ENCODE measurements at regions not wholly inside any gene's neighbourhood (a gene's known extent, or its start where the extent isn't known, plus 50 kb on each side); places are given as distances from the start of the nearest gene placed in this dataset.

DNA sequence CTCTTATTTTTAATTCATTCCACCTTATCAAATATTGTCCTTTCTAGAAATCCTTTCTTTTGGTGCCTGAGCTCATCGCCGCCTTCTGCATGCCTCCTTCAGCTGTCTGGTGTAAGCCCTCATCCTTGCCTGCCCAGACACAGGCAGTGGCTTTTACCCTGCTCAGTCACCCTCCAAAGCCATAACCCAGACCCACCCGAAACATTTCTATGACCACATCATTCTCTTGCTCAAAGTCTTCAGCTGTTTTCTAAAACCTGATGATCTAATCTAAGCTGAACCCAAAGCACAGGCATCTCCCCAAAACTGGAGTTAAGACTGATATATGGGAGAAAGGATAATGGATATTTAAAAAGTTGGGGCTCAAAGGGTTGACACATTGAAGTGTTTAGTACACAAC lies 753.7 kb upstream of the SGCG start:
- Histone ChIP-seq H3K79me2 (ENCODE audit: control insufficient read depth, insufficient read depth, low read length) (no peaks in the 10 kb centered on the region), H3K4me3 (replicated peaks in 1 of 3; ENCODE audit: insufficient read depth in 1 of 3, low read depth in 1 of 3, low read length in 3 of 3) (no peak overlapping the region), H3K9me3 (replicated peaks; ENCODE audit: control insufficient read depth, insufficient read depth, low read length) (peaks cover 5% of the 10 kb centered on the region), H3K27me3 (ENCODE audit: control insufficient read depth in 2 of 2, insufficient read depth in 2 of 2, low read length in 2 of 2) (no peaks in the 10 kb centered on the region), H3K27ac (ENCODE audit: insufficient read depth, low read depth, low read length) (no peak overlapping the region), H3K4me1 (ENCODE audit: control insufficient read depth, extremely low read depth, insufficient read depth, low read length) (no peaks in the 10 kb centered on the region), H3K36me3 (ENCODE audit: control insufficient read depth in 2 of 2, extremely low read depth in 1 of 2, insufficient read depth in 2 of 2, low read length in 2 of 2) (no peaks in the 10 kb centered on the region), H3K9ac (replicated peaks; ENCODE audit: extremely low read depth, insufficient read depth, low read length) (no peak overlapping the region), H4K20me1 (replicated peaks; ENCODE audit: control insufficient read depth, extremely low read depth, insufficient read depth, low read length) (no peaks in the 10 kb centered on the region), H2AFZ (ENCODE audit: low read depth, low read length) (no peak overlapping the region), H3K4me2 (ENCODE audit: insufficient read depth, low read length) (no peak overlapping the region), H3K9me1 (replicated peaks; ENCODE audit: control insufficient read depth, extremely low read depth, insufficient read depth, low read length) (no peaks in the 10 kb centered on the region)
- DNase-seq (ENCODE audit: low read depth, low spot score), result no peak
- ChIA-PET POLR2A (no interaction called here), CTCF (no interaction called here)
- BruUV-seq (replicated peaks), result no TSS peak
- FAIRE-seq, result no peak
- intact Hi-C loops (cut with micrococcal nuclease) (no loop called here), dilution Hi-C loops (cut with MboI; ENCODE audit: extremely low pct_ligation_motif_present, low sequenced_read_pairs) (no loop called here)
- no peak for TF ChIP-seq CTCF (IDR thresholded peaks at IDR 0.05; ENCODE audit: extremely low read depth in 1 of 2, insufficient read depth in 1 of 2, low read depth in 1 of 2, low read length in 2 of 2)
- TF ChIP-seq JUN (IDR thresholded peaks at IDR 0.05; ENCODE audit: borderline replicate concordance, insufficient read depth, insufficient read length, low read depth), result no peak
- TF ChIP-seq, protein P1, sequence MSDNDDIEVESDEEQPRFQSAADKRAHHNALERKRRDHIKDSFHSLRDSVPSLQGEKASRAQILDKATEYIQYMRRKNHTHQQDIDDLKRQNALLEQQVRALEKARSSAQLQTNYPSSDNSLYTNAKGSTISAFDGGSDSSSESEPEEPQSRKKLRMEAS (IDR thresholded peaks at IDR 0.05; ENCODE audit: insufficient read depth, insufficient read length), result no peak
- no peak for TF ChIP-seq MYC (IDR thresholded peaks at IDR 0.05; ENCODE audit: low read depth, low read length)
- TF ChIP-seq POLR2A (IDR thresholded peaks at IDR 0.05; ENCODE audit: low read depth, low read length), result no peak
- no peak for TF ChIP-seq FOS (IDR thresholded peaks at IDR 0.05; ENCODE audit: borderline replicate concordance, insufficient read depth, low read length)
- TF ChIP-seq EZH2 (IDR thresholded peaks at IDR 0.05; ENCODE audit: borderline replicate concordance, low read depth, low read length, severe bottlenecking), result no peak
- no peak for TF ChIP-seq POLR2AphosphoS5 (IDR thresholded peaks at IDR 0.05; ENCODE audit: insufficient read depth, low read depth, low read length)
- TF ChIP-seq GATA2 (IDR thresholded peaks at IDR 0.05; ENCODE audit: insufficient read depth, insufficient read length, low read depth, low read length), result no peak

All from endothelial cell of umbilical vein (primary cell).